Transverse colon (tissue), 4 donors: ENCODE measurements at regions not wholly inside any gene's neighbourhood (a gene's known extent, or its start where the extent isn't known, plus 50 kb on each side); places are given as distances from the start of the nearest gene placed in this dataset.

Source experiments
- DNase-seq: peaks from one replicate; pipeline ENCODE4 v3.0.0-alpha.2; 2019
- H3K27ac ChIP-seq, 4 donors: fragments of 200-600 bp; sonication (generic); 2 replicates each; pipeline ENCODE4 v1.5.1; 2016 to 2018; ENCODE audit warnings: inconsistent platforms in 4 of 4
- H3K27me3 ChIP-seq: fragments of 200-600 bp; sonication (generic); 2 replicates; pipeline ENCODE4 v1.5.1; 2017; ENCODE audit warnings: inconsistent platforms
- H3K36me3 ChIP-seq, 4 donors: fragments of 200-600 bp; sonication (generic); 2 replicates each; pipeline ENCODE4 v1.5.1; 2017 to 2019; ENCODE audit warnings: inconsistent platforms in 4 of 4
- H3K4me1 ChIP-seq, 4 donors: fragments of 200-600 bp; sonication (generic); 2 replicates each; pipeline ENCODE4 v1.5.1; 2017 to 2020; ENCODE audit warnings: inconsistent platforms in 4 of 4
- H3K4me3 ChIP-seq, 4 donors: fragments of 200-600 bp; sonication (generic); 1 replicate in 1 of 4; 2 replicates in 3 of 4; pipeline versions ENCODE4 v1.5.1 to v1.6.1; 2017 to 2019; ENCODE audit warnings: inconsistent platforms in 4 of 4
- H3K9me3 ChIP-seq, 2 donors: fragments of 200-600 bp; sonication (generic); 2 replicates each; pipeline ENCODE4 v1.5.1; 2017 to 2019; ENCODE audit warnings: inconsistent platforms in 2 of 2
- EP300 ChIP-seq: sonication (generic); formaldehyde crosslinking; IDR thresholded peaks from one replicate; pipeline ENCODE4 v1.6.1; 2017; ENCODE audit warnings: antibody characterized with exemption, low read depth
- POLR2A ChIP-seq: fragments of 450-650 bp; IDR thresholded peaks from one replicate; pipeline ENCODE4 v1.6.1; 2016; ENCODE audit warnings: antibody characterized with exemption, mild to moderate bottlenecking, moderate library complexity
- POLR2AphosphoS5 ChIP-seq, 3 donors: sonication (generic); formaldehyde crosslinking; IDR thresholded peaks; one replicate each; pipeline ENCODE4 v1.6.1; 2016; ENCODE audit warnings: antibody characterized with exemption in 3 of 3
- WGBS, 2 donors: methylation state at CpG; one replicate each; pipeline ENCODE4 v1.1.5; 2018; ENCODE audit warnings: low coverage in 1 of 2; 5-methylcytosine and 5-hydroxymethylcytosine counted together
- in situ Hi-C, 4 donors: fragments of 200-750 bp; cut with MboI; loops; one replicate each; pipeline versions ENCODE4 v1.15.0 to v1.15.1; 2017; ENCODE audit warnings: low sequenced_read_pairs in 3 of 4, low pct_ligation_motif_present in 1 of 4, low pct_unique_long_range_greater_than_20kb in 1 of 4
- intact Hi-C: fragments of 100-400 bp; cut with DNase I; formaldehyde crosslinking; loops from one replicate; pipeline ENCODE4 v1.15.1; 2023; ENCODE audit warnings: low total_unique reads
- TF ChIP-seq, protein P1 (sequence below), 5 experiments: fragments of 200-600 bp in 3 of 5; fragments of 450-650 bp in 2 of 5; sonication (generic) in 3 of 5; IDR thresholded peaks; 1 replicate in 2 of 5; 2 replicates in 3 of 5; pipeline ENCODE4 v1.5.1; 2016 to 2017; ENCODE audit warnings: antibody characterized with exemption in 5 of 5, inconsistent platforms in 3 of 5, mild to moderate bottlenecking in 2 of 5, moderate library complexity in 1 of 5

GRCh38 chr2:22501851-22502250 is 883.1 kb upstream of the KLHL29 start:
- Histone ChIP-seq H3K4me3 (no peak overlapping the region), H3K27me3 (no peaks in the 10 kb centered on the region), H3K4me1 (no peaks in the 10 kb centered on the region), H3K36me3 (no peaks in the 10 kb centered on the region), H3K9me3 (peaks cover 0 to 3% of the 10 kb centered on the region in 2 donors), H3K27ac (no peak overlapping the region)
- DNase-seq: no peak
- WGBS, 2 donors: 64 to 77% methylated on average over 2 of the region's 2 CpGs
- intact Hi-C loops: no loop called here
- in situ Hi-C loops: no loop called here
- TF ChIP-seq POLR2A (no peak), EP300 (no peak), POLR2AphosphoS5 (IDR thresholded peaks at IDR 0.05) (no peak)
- TF ChIP-seq, protein P1, sequence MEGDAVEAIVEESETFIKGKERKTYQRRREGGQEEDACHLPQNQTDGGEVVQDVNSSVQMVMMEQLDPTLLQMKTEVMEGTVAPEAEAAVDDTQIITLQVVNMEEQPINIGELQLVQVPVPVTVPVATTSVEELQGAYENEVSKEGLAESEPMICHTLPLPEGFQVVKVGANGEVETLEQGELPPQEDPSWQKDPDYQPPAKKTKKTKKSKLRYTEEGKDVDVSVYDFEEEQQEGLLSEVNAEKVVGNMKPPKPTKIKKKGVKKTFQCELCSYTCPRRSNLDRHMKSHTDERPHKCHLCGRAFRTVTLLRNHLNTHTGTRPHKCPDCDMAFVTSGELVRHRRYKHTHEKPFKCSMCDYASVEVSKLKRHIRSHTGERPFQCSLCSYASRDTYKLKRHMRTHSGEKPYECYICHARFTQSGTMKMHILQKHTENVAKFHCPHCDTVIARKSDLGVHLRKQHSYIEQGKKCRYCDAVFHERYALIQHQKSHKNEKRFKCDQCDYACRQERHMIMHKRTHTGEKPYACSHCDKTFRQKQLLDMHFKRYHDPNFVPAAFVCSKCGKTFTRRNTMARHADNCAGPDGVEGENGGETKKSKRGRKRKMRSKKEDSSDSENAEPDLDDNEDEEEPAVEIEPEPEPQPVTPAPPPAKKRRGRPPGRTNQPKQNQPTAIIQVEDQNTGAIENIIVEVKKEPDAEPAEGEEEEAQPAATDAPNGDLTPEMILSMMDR (IDR thresholded peaks at IDR 0.05): no peak

DNA sequence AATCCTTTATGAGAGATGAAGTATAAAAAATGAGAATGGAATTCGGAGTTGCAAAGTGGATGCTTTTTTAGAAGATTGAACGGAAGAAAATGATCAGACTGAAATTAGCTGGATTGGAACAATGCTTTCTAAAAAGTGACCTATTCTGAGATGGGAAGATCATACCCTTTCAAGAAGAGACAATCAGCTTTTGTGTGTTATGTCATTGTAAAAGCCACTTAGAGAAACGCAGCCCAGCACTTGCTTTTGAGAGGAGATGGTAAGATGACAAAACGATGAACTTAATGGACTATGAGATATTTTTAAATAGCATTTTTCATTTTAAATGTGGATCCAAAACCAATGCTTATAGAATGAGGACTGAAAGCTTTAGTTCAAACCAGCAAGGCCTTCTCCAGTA is 871.4 kb upstream of the KLHL29 start:
- H3K9me3 ChIP-seq: no peaks in the 10 kb centered on the region
- no peak overlapping the region for H3K4me3 ChIP-seq
- in situ Hi-C loops: no loop called here
- DNase-seq: no peak
- WGBS, 2 donors: 78 to 87% methylated on average over 4 of the region's 4 CpGs
- H3K27me3 ChIP-seq: no peaks in the 10 kb centered on the region
- no peak for TF ChIP-seq POLR2A
- no peak for TF ChIP-seq POLR2AphosphoS5 (IDR thresholded peaks at IDR 0.05)
- no peak for TF ChIP-seq EP300
- TF ChIP-seq, protein P1 (IDR thresholded peaks at IDR 0.05): no peak
- H3K4me1 ChIP-seq: no peaks in the 10 kb centered on the region
- no peak overlapping the region for H3K27ac ChIP-seq
- no peaks in the 10 kb centered on the region for H3K36me3 ChIP-seq
- intact Hi-C loops: no loop called here

DNA sequence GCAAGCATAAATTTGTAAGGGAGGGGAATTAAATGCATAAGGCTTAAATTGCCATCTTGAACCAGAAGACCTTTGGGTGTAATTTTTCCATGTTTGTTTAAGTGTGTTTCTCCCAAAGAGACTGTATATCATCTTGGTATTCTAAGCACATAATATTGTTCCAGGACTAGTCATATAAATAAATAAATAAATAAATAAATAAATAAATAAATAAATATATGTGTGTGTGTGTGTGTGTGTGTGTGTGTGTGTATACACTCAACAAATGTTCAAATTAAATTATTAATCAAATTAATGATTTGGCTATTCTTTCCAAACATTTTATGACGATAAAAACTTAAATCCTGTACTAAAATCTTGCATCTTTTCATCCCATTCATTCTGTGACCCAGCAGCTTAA is 867.8 kb upstream of the KLHL29 start:
- Histone ChIP-seq H3K9me3 (no peaks in the 10 kb centered on the region), H3K36me3 (no peaks in the 10 kb centered on the region), H3K4me3 (no peak overlapping the region), H3K27me3 (no peaks in the 10 kb centered on the region), H3K4me1 (peaks cover 3 to 10% (median 7%) of the 10 kb centered on the region in 4 donors), H3K27ac (no peak overlapping the region)
- intact Hi-C loops (no loop called here), in situ Hi-C loops (no loop called here)
- 75 to 86% methylated on average over 1 of the region's 1 CpG for WGBS, 2 donors
- TF ChIP-seq EP300 (no peak), POLR2AphosphoS5 (IDR thresholded peaks at IDR 0.05) (no peak), POLR2A (no peak)
- TF ChIP-seq, protein P1 (IDR thresholded peaks at IDR 0.05): no peak
- no peak for DNase-seq

DNA sequence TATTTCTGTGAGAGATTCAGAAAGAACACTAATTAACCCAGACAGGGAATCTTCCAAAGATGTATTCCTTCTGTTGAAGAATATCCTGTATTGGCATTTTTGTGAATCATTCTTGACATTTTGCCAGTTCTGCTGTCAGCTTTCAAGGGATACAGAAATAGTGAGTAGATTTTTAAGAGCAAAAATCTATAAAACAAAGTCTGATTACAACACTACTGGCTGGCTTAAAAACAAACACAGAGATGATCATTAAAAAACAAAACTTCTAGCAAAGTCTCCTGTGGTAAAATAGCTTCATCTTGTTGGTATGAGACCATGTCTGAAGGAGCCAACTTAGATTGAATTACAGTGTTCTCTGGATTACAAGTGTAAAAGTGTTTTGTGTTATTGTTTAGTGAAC is 866.3 kb upstream of the KLHL29 start:
- in situ Hi-C loops (no loop called here), intact Hi-C loops (no loop called here)
- no peak for DNase-seq
- no peaks in the 10 kb centered on the region for H3K36me3 ChIP-seq
- no peaks in the 10 kb centered on the region for H3K27me3 ChIP-seq
- H3K9me3 ChIP-seq: no peaks in the 10 kb centered on the region
- no peak overlapping the region for H3K4me3 ChIP-seq
- H3K27ac ChIP-seq: no peak overlapping the region
- TF ChIP-seq, protein P1 (IDR thresholded peaks at IDR 0.05): no peak
- TF ChIP-seq POLR2A: no peak
- TF ChIP-seq POLR2AphosphoS5 (IDR thresholded peaks at IDR 0.05): no peak
- TF ChIP-seq EP300: no peak
- H3K4me1 ChIP-seq: peaks cover 3 to 10% (median 7%) of the 10 kb centered on the region in 4 donors
